HG03103 (cell line): ENCODE measurements at regions not wholly inside any gene's neighbourhood (a gene's known extent, or its start where the extent isn't known, plus 50 kb on each side); places are given as distances from the start of the nearest gene placed in this dataset.
A peak's percentile ranks its signal among the peaks of the same experiment; 100 is the strongest.

Experiments used
- ATAC-seq: cut with Tn5 transposase; IDR thresholded peaks from one replicate; pipeline ENCODE4 v1.9.1; 2021; ENCODE audit warnings: low read depth; ENCODE audit not compliant: unreplicated experiment

- no peak for ATAC-seq
These were observed 58.1 kb downstream of the KLF4 start for GRCh38 chr9:107431461-107431860.

GRCh38 chr9:107430071-107430470 is 59.5 kb downstream of the KLF4 start:
- no peak for ATAC-seq

- ATAC-seq: no peak
These were observed 63.4 kb downstream of the KLF4 start for GRCh38 chr9:107426126-107426525.

DNA sequence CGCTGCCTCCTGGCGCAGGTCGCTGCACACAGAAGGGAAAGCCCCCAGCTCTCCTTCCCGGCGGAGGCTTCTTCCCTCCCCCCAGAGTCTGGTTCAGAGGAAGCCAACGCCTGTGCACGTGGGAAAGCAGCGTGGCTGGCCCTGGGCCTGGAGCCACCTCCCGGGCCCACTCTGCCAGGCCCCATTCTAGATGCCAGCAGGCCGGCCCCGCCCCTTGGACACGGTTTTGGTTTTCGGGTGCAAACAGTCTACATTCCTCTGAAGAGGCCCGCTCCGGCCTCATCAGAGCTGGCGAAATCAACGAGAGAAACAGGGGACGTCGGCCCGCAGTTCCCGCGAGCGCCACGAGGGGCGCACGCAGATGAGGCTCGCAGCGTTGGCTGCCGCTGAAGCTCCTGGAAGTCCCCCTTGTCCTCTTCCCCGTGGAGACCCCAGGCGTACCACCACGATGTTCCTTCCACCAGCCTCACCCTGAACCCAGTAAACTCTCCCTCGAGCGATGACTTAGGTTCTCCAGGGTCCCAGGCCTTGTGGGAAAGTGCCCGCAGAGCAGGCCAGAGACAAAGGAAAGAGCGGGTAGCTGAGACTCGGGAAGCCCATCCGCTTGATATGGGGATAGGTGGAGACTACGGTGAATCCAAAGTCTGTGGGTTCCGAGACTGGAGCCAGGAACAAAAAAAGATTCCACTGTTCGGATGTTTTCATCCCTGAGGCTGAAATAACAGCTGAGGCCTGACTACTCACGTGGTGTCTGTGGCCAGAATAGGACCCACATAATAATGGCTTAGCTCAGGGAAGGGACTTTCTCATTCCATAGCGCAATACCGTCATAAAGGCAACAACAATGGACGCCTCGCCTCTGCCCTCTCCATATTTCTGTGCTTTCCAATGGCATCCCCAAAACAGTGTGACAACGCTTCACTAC is 64.2 kb downstream of the KLF4 start:
- ATAC-seq: peak; percentile 68

GRCh38 chr9:107423540-107423939 is 66.0 kb downstream of the KLF4 start:
- no peak for ATAC-seq

GRCh38 chr9:107422189-107423185 is 67.1 kb downstream of the KLF4 start:
- ATAC-seq: peak; percentile 78

- ATAC-seq: no peak
These were observed 79.1 kb downstream of the KLF4 start for GRCh38 chr9:107410420-107410819.

DNA sequence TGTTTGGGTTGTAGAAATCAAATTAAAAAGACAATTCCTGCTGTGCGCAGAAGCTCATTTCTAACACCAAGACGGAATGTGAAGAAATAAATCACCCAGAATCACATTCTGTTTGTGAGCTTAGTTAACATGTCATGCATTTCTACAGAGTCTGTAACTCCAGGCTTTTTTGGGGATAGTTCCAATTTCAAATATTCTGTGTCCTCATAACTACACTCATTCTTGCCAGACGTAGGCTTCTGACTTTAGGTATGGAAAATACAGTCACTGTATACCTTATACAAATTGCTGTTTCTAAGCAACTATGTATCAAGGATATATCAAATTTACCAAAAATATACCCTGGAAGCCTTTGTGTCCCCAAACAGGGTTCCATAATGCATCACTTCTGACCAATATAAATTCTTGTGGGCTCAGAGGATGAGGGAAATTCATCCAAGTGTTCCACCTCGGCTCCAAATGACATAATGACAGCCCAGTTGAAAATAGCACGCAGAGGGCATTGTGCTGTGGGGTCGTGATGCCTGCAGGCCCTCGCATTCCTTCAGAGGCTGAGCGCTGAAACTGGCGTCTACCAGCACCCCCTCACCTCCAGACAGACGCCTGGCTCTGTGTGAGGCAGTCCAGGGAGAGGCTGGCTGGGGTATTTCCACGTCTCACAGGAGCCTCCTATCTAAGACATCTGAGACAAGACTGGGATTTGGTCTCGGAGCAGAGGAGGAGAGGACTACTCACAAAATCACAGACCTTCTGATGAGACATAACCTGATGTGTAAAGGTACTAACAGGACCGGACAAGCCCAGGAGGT is 79.8 kb downstream of the KLF4 start:
- no peak for ATAC-seq

- ATAC-seq: no peak
These were observed 81.9 kb downstream of the KLF4 start for GRCh38 chr9:107407675-107408074.

DNA sequence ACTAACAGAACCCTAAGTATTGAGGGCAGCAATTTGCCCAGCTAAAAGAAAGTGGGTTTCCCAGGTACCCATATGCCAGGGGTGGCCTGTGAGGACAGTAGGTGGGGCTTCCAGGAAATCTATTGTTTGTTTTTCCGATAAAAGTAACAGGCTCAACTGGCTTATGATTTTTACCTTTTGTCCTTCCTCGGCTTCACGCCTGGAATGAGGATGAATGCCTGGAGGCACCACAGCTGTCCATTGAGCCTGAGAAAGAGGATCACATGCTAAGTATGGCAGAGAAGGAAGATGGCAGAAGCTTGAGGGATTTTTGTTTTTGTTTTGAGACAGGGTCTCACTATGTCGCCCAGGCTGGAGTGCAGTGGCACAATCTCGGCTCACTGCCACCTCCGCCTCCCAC is 84.1 kb downstream of the KLF4 start:
- ATAC-seq: no peak

- ATAC-seq: no peak
These were observed 84.8 kb downstream of the KLF4 start for GRCh38 chr9:107404736-107405135.

- no peak for ATAC-seq
These were observed 85.4 kb downstream of the KLF4 start for GRCh38 chr9:107404161-107404560.

- no peak for ATAC-seq
These were observed 92.2 kb downstream of the KLF4 start for GRCh38 chr9:107397076-107398044.

DNA sequence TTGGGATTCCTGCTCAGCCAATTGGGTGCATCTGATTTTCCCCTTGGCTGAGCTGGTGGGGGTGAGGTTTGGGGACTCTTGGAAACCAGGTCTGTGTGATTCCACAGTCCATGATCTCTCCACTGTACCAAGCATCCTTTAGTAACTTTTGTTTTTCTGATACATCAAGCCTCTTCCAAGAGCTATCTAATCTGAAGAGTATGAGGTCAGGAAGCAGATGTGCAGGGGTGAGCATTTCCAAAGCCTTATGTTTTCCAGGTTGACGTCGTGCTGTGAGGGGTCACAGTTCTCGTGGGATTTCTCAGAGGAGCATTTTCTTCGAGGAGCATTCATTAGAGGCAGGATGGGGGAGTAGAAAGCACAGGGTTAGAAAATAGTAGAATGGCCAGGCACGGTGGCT is 95.3 kb downstream of the KLF4 start:
- ATAC-seq: no peak

DNA sequence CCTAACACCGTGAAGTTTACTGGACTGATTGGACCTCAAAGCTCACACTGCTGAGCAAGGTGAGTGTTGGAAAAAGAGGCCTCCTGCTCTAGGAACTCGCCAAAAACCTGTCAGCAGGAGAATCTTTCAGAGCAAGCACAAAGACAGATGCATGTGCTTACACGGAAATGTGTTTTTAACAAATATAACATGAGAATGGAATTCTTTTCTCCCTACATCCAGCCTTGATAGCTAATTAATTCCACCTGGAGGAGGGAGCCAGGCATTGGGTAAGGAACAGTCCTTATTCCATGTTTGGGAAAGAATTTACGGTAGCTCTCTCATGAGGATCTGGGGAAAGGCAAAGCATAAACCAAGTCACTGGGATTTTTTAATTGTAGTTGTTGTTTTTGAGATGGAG is 98.8 kb downstream of the KLF4 start:
- no peak for ATAC-seq

- ATAC-seq: no peak
These were observed 99.3 kb downstream of the KLF4 start for GRCh38 chr9:107390279-107390678.

DNA sequence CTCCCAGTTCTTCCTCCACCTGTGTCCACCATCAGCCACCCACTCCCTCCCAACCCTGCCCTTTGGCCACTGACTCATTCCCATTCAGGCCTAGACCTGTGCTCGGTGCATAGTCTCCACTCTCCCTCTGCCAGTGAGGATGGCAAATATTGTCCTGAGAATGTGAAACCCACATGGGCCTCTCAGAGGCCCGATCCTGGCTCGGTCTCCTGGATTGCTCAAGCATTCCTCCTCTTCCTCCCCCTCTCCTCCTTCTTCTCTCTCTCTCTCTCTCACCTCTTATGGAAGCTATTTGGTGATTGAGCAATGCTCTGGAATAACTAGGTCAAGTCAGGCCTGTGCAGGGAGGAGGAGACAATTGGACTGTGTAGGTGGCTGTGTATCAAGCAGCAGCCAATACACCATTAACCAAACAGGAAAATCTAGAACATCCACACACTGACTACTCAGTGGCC is 99.9 kb downstream of the KLF4 start:
- no peak for ATAC-seq

- ATAC-seq: no peak
These were observed 100.7 kb downstream of the KLF4 start for GRCh38 chr9:107388890-107389289.

GRCh38 chr9:107387409-107387808 is 102.2 kb downstream of the KLF4 start:
- no peak for ATAC-seq
